Loucy (cell line): ENCODE measurements at regions not wholly inside any gene's neighbourhood (a gene's known extent, or its start where the extent isn't known, plus 50 kb on each side); places are given as distances from the start of the nearest gene placed in this dataset.

Source experiments
- H2AFZ ChIP-seq: fragments of 200-600 bp; sonication (generic); 2 replicates; pipeline ENCODE4 v1.6.0; 2016; ENCODE audit warnings: antibody characterized with exemption, mild to moderate bottlenecking, low read length, moderate library complexity
- H3F3A ChIP-seq: fragments of 200-600 bp; 2 replicates; pipeline ENCODE4 v1.6.0; 2016; ENCODE audit warnings: antibody characterized with exemption, low read depth, mild to moderate bottlenecking
- H3K27me3 ChIP-seq: fragments of 200-600 bp; sonication (generic); 2 replicates; pipeline ENCODE4 v1.6.1; 2014; ENCODE audit warnings: low read length, mild to moderate bottlenecking; ENCODE audit not compliant: insufficient read depth, poor library complexity, severe bottlenecking
- H3K36me3 ChIP-seq: fragments of 200-600 bp; sonication (generic); 2 replicates; pipeline ENCODE4 v1.6.1; 2016; ENCODE audit warnings: low read length; ENCODE audit not compliant: insufficient read depth
- H3K4me1 ChIP-seq: fragments of 200-600 bp; sonication (generic); 2 replicates; pipeline ENCODE4 v1.5.1; 2014; ENCODE audit warnings: low read length, mild to moderate bottlenecking; ENCODE audit not compliant: insufficient read depth, poor library complexity, severe bottlenecking
- H3K4me2 ChIP-seq: fragments of 200-600 bp; sonication (generic); 2 replicates; pipeline ENCODE4 v1.6.0; 2014; ENCODE audit warnings: antibody characterized with exemption, low read length, low read depth, mild to moderate bottlenecking; ENCODE audit not compliant: poor library complexity, severe bottlenecking
- H3K4me3 ChIP-seq: fragments of 200-600 bp; sonication (generic); 2 replicates; pipeline ENCODE4 v1.5.1; 2014; ENCODE audit warnings: low read length, mild to moderate bottlenecking, mixed read lengths; ENCODE audit not compliant: poor library complexity, severe bottlenecking
- H3K79me2 ChIP-seq: fragments of 200-600 bp; sonication (generic); 2 replicates; pipeline ENCODE4 v1.6.1; 2014; ENCODE audit warnings: low read length; ENCODE audit not compliant: insufficient read depth
- H3K9ac ChIP-seq: fragments of 200-600 bp; sonication (generic); 2 replicates; pipeline ENCODE4 v1.6.0; 2014; ENCODE audit warnings: mild to moderate bottlenecking, low read depth, low read length, moderate library complexity; ENCODE audit not compliant: poor library complexity, severe bottlenecking
- H3K9me2 ChIP-seq: fragments of 200-600 bp; sonication (generic); replicated peaks from 2 replicates; pipeline ENCODE4 v1.6.1; 2016; ENCODE audit warnings: low read depth, low read length, mixed read lengths
- H3K9me3 ChIP-seq: fragments of 200-600 bp; sonication (generic); 2 replicates; pipeline ENCODE4 v1.6.1; 2014; ENCODE audit warnings: mild to moderate bottlenecking, antibody characterized with exemption, low read length, low read depth; ENCODE audit not compliant: insufficient read depth
- H4K20me1 ChIP-seq: fragments of 200-600 bp; sonication (generic); 2 replicates; pipeline ENCODE4 v1.6.0; 2014; ENCODE audit warnings: antibody characterized with exemption, low read length, mild to moderate bottlenecking; ENCODE audit not compliant: insufficient read depth, poor library complexity, severe bottlenecking
- CTCF ChIP-seq: fragments of 200-600 bp; sonication (generic); conservative IDR thresholded peaks from 2 replicates; pipeline ENCODE4 v1.5.1; 2014; ENCODE audit warnings: mild to moderate bottlenecking, antibody characterized with exemption, low read length
- EZH2phosphoT487 ChIP-seq: fragments of 200-600 bp; IDR thresholded peaks from 2 replicates; pipeline ENCODE4 v1.6.1; 2018; ENCODE audit warnings: antibody characterized with exemption, mild to moderate bottlenecking, moderate library complexity, borderline replicate concordance

- Histone ChIP-seq H3K79me2 (no peaks in the 10 kb centered on the region), H3K4me2 (no peak overlapping the region), H3K4me3 (no peak overlapping the region), H3K9me2 (no peaks in the 10 kb centered on the region), H3K27me3 (no peaks in the 10 kb centered on the region), H3K36me3 (no peaks in the 10 kb centered on the region), H3K4me1 (peaks cover 16% of the 10 kb centered on the region), H4K20me1 (no peaks in the 10 kb centered on the region), H3K9me3 (no peaks in the 10 kb centered on the region), H2AFZ (no peak overlapping the region), H3F3A (no peaks in the 10 kb centered on the region), H3K9ac (no peak overlapping the region)
- TF ChIP-seq EZH2phosphoT487 (no peak), CTCF (no peak)
These were observed 72.9 kb upstream of the PPP2R5A start for GRCh38 chr1:212212343-212212742.

DNA sequence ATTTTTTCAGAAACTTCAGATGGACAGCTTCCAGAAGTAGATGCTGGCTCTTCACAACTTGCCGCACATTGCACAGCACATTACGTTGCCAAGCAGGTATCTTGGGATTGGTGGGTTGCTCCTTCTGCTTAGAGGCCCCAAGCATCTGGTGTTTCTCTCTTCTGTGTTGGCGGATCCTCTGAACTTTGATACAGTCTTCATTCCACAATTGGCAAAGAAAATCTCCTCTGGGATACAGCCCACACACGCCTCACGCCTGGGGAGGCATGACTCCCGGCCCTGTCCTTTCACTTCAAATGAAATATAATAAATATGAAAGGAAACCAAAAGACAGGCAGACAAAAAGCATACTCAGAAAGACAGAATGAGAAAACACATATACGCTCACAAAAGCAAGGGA, 72.3 kb upstream of the PPP2R5A start:
- H3K4me2 ChIP-seq, result no peak overlapping the region
- H3K4me1 ChIP-seq, result peaks cover 16% of the 10 kb centered on the region
- no peak overlapping the region for H2AFZ ChIP-seq
- H3K36me3 ChIP-seq, result no peaks in the 10 kb centered on the region
- TF ChIP-seq CTCF (no peak), EZH2phosphoT487 (no peak)
- H3K9me2 ChIP-seq, result no peaks in the 10 kb centered on the region
- H3K9ac ChIP-seq, result no peak overlapping the region
- H3K4me3 ChIP-seq, result no peak overlapping the region
- no peaks in the 10 kb centered on the region for H3K79me2 ChIP-seq
- H4K20me1 ChIP-seq, result no peaks in the 10 kb centered on the region
- H3K27me3 ChIP-seq, result no peaks in the 10 kb centered on the region
- no peaks in the 10 kb centered on the region for H3F3A ChIP-seq
- H3K9me3 ChIP-seq, result no peaks in the 10 kb centered on the region

DNA sequence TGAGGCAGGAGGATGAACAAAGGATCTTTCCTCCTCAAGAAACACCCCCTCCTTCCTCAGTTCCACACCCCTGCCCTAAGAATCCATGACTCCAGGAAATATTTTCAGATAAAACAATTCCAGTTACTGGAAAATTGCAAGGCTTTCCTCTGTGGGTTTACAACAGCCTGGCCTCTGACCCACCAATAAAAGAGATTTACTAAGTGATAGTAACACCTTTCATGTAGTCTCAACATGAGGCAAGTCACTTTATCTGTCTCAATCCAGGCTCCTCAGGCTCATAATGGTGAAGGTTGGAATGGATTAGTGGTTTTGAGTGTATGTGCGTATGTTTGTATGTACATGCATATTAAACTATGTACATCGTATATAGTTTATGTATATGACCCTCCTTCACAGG, 71.4 kb upstream of the PPP2R5A start:
- H3K4me2 ChIP-seq, result no peak overlapping the region
- H3K79me2 ChIP-seq, result no peaks in the 10 kb centered on the region
- H3K9me2 ChIP-seq, result no peaks in the 10 kb centered on the region
- no peaks in the 10 kb centered on the region for H4K20me1 ChIP-seq
- H3K27me3 ChIP-seq, result no peaks in the 10 kb centered on the region
- H2AFZ ChIP-seq, result no peak overlapping the region
- H3K36me3 ChIP-seq, result no peaks in the 10 kb centered on the region
- H3F3A ChIP-seq, result no peaks in the 10 kb centered on the region
- TF ChIP-seq EZH2phosphoT487, result no peak
- TF ChIP-seq CTCF, result no peak
- H3K4me3 ChIP-seq, result no peak overlapping the region
- H3K4me1 ChIP-seq, result peaks cover 16% of the 10 kb centered on the region
- no peak overlapping the region for H3K9ac ChIP-seq
- H3K9me3 ChIP-seq, result no peaks in the 10 kb centered on the region
